Mesothelial cell of epicardium (in vitro differentiated cells): ENCODE measurements at regions not wholly inside any gene's neighbourhood (a gene's known extent, or its start where the extent isn't known, plus 50 kb on each side); places are given as distances from the start of the nearest gene placed in this dataset.

ENCODE experiments used
- DNase-seq, 2 experiments: peaks; one replicate each; pipeline ENCODE4 v3.0.0; 2021; ENCODE audit warnings: low spot score in 2 of 2; ENCODE audit not compliant: unreplicated experiment in 2 of 2
- H3K27ac Mint-ChIP-seq: 2 replicates; pipeline ENCODE4 v1.8.0; 2021; ENCODE audit warnings: mixed read lengths
- H3K27me3 Mint-ChIP-seq: 2 replicates; pipeline ENCODE4 v1.8.0; 2021; ENCODE audit warnings: low read depth, mixed read lengths
- H3K36me3 Mint-ChIP-seq: 2 replicates; pipeline ENCODE4 v1.8.0; 2021; ENCODE audit warnings: mixed read lengths
- H3K4me1 Mint-ChIP-seq: 2 replicates; pipeline ENCODE4 v1.8.0; 2021; ENCODE audit warnings: mixed read lengths
- H3K4me3 Mint-ChIP-seq: 2 replicates; pipeline ENCODE4 v1.8.0; 2021; ENCODE audit warnings: mild to moderate bottlenecking, moderate library complexity, mixed read lengths
- H3K9me3 Mint-ChIP-seq: 2 replicates; pipeline ENCODE4 v1.8.0; 2021; ENCODE audit warnings: mixed read lengths
- TF ChIP-seq, protein P1 (sequence below): fragments of 200-600 bp; sonication (generic); IDR thresholded peaks from one replicate; pipeline ENCODE4 v1.5.0; 2021; ENCODE audit warnings: antibody characterized with exemption; ENCODE audit not compliant: unreplicated experiment

DNA sequence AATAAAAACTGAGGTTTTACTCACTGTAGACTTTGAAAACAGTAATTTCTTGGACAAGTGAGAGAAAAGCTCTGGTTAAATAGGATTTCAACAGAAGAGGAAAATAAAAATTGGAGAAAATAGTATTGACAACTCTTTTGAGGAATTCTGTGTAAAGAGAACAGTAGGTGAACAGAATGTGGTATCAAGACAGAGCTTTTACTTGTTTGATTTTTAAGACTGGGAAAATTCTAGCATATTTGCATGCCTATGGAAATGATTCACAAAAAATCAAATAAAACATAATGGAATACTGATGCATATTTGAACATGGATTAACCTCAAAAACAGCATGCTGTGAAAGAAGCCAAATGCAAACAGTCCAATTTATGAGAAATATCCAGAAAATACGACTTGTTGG is 504.6 kb downstream of the KCTD8 start:
- Mint-ChIP-seq H3K36me3 (no peaks in the 10 kb centered on the region), H3K27ac (no peak overlapping the region), H3K4me3 (no peak overlapping the region), H3K27me3 (no peaks in the 10 kb centered on the region), H3K4me1 (no peaks in the 10 kb centered on the region), H3K9me3 (peaks cover 3% of the 10 kb centered on the region)
- DNase-seq = no peak
- TF ChIP-seq, protein P1, sequence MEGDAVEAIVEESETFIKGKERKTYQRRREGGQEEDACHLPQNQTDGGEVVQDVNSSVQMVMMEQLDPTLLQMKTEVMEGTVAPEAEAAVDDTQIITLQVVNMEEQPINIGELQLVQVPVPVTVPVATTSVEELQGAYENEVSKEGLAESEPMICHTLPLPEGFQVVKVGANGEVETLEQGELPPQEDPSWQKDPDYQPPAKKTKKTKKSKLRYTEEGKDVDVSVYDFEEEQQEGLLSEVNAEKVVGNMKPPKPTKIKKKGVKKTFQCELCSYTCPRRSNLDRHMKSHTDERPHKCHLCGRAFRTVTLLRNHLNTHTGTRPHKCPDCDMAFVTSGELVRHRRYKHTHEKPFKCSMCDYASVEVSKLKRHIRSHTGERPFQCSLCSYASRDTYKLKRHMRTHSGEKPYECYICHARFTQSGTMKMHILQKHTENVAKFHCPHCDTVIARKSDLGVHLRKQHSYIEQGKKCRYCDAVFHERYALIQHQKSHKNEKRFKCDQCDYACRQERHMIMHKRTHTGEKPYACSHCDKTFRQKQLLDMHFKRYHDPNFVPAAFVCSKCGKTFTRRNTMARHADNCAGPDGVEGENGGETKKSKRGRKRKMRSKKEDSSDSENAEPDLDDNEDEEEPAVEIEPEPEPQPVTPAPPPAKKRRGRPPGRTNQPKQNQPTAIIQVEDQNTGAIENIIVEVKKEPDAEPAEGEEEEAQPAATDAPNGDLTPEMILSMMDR = no peak

DNA sequence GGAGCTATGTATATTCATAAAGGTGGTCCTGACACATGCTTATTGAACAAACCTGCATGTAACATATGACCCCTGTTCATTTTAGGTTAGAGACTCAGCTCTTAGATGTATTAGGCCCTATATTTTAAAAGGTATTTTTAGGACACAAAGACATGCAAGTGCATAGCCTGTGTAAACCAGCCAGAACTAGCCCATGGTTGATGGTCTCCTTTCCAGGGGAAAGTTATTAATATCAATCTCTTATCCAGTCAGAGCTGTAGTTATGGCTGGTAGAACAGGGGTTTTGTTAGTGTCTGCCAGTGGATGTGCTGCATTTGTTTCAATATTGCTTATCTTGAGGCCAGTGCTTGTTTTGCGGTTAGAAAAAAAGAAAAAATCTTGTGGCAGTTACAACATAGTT is 488.6 kb downstream of the KCTD8 start:
- H3K36me3 Mint-ChIP-seq = no peaks in the 10 kb centered on the region
- no peak overlapping the region for H3K4me3 Mint-ChIP-seq
- TF ChIP-seq, protein P1 = no peak
- peaks cover 4% of the 10 kb centered on the region for H3K27me3 Mint-ChIP-seq
- DNase-seq = no peak
- H3K9me3 Mint-ChIP-seq = no peaks in the 10 kb centered on the region
- H3K4me1 Mint-ChIP-seq = peaks cover 2% of the 10 kb centered on the region
- no peak overlapping the region for H3K27ac Mint-ChIP-seq

DNA sequence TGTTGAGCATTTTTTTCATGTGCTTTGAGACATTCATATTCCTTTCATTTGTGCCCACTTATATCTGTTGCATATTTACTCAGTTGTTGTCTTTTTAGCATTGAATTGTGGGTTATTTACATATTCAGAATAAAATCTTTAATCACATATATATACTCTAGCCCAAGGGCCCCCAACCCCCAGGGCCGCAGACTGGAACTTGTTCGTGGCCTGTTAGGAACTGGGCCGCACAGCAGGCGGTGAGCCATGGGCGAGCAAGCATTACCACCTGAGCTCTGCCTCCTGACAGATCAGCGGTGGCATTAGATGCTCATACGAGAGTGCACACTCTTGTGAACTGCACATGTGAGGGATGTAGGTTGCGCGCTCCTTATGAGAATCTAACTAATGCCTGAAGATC is 480.6 kb downstream of the KCTD8 start:
- Mint-ChIP-seq H3K36me3 (no peaks in the 10 kb centered on the region), H3K27ac (no peak overlapping the region), H3K9me3 (no peaks in the 10 kb centered on the region), H3K4me1 (no peaks in the 10 kb centered on the region), H3K4me3 (no peak overlapping the region), H3K27me3 (no peaks in the 10 kb centered on the region)
- no peak for DNase-seq
- TF ChIP-seq, protein P1 = no peak

DNA sequence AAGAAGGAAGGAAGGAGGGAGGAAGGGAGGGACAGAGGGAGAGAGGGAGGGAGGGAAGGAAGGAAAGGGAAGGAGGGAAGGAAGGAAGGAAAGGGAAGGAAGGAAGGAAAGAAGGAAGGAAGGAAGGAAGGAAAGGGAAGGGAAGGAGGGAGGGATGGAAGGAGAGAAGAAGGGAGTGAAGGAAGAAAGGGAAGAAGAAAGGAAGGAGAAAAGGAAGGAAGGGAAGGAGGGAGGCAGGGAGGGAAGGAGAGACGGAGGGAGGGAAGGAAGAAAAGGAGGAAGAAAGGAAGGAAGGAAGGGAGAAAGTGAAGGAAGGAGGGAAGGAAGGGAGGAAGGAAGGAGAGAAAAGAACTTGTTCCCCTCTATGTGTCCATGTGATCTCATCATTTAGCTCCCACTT is 465.0 kb downstream of the KCTD8 start:
- Mint-ChIP-seq H3K27ac (no peak overlapping the region), H3K4me1 (no peaks in the 10 kb centered on the region), H3K36me3 (no peaks in the 10 kb centered on the region), H3K9me3 (peaks cover 3% of the 10 kb centered on the region), H3K4me3 (no peak overlapping the region), H3K27me3 (peaks cover 6% of the 10 kb centered on the region)
- TF ChIP-seq, protein P1 = no peak
- DNase-seq = no peak

DNA sequence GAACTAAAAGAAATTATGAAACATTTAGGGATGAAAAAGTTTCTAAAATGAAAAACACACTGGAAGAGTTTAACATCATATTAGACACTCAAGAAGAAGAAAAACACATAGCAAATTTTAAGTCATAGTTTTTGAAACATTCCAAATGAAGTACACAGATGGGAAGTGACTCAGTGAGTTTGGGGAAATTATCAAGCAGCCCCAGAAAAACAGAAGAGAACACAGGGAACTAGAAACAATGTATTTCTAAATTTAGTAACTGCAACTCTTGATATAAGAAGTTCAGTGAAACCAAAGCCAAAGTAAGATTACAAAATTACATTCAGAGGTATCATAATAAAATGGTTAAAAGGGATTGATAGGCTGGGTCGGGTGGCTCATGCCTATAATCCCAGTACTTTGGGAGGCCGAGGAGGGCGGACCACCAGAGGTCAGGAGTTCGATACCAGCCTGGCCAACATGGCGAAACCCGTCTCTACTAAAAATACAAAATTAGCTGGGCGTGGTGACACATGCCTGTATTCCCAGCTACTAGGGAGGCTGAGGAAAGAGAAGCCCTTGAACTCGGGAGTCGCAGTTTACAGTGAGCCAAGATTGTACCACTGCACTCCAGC is 461.2 kb downstream of the KCTD8 start:
- no peaks in the 10 kb centered on the region for H3K36me3 Mint-ChIP-seq
- H3K27me3 Mint-ChIP-seq = peaks cover 2% of the 10 kb centered on the region
- TF ChIP-seq, protein P1 = no peak
- H3K4me3 Mint-ChIP-seq = no peak overlapping the region
- H3K9me3 Mint-ChIP-seq = peaks cover 3% of the 10 kb centered on the region
- peaks cover 17% of the 10 kb centered on the region for H3K4me1 Mint-ChIP-seq
- no peak for DNase-seq
- no peak overlapping the region for H3K27ac Mint-ChIP-seq

DNA sequence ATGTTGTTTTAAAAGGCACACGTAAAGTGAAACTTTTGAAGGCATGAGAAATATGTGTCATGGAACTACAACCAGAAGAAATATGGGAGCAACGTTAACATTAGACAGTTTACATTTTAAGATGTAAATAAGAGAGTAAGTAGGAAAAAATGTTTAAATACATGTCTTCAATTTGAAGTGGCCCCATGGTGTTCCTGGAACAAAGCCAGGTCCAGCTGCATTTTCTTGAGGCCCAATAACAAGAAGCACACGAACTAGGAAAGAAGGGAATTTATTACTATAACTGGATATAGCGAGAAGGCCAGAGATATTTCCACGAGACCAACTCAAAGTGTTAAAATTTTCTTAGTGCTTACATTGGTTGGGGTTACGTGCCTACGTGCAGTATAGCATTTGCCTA is 458.1 kb downstream of the KCTD8 start:
- TF ChIP-seq, protein P1 = no peak
- no peak overlapping the region for H3K27ac Mint-ChIP-seq
- DNase-seq = no peak
- no peaks in the 10 kb centered on the region for H3K27me3 Mint-ChIP-seq
- no peak overlapping the region for H3K4me3 Mint-ChIP-seq
- peaks cover 3% of the 10 kb centered on the region for H3K9me3 Mint-ChIP-seq
- peaks cover 26% of the 10 kb centered on the region for H3K4me1 Mint-ChIP-seq
- H3K36me3 Mint-ChIP-seq = no peaks in the 10 kb centered on the region
